Hepatocyte (in vitro differentiated cells): ENCODE measurements at regions not wholly inside any gene's neighbourhood (a gene's known extent, or its start where the extent isn't known, plus 50 kb on each side); places are given as distances from the start of the nearest gene placed in this dataset.

Experiments used
- DNase-seq: peaks from one replicate; pipeline ENCODE4 v3.0.0-alpha.2; 2016; ENCODE audit warnings: low spot score
- H2AFZ ChIP-seq: fragments of 200-600 bp; sonication (generic); 2 replicates; pipeline ENCODE4 v1.6.0; 2016; ENCODE audit warnings: antibody characterized with exemption, mild to moderate bottlenecking
- H3K27ac ChIP-seq: fragments of 200-600 bp; sonication (generic); 2 replicates; pipeline ENCODE4 v1.5.1; 2016; ENCODE audit warnings: mild to moderate bottlenecking
- H3K27me3 ChIP-seq: fragments of 200-600 bp; sonication (generic); 2 replicates; pipeline ENCODE4 v1.6.1; 2016
- H3K36me3 ChIP-seq: fragments of 200-600 bp; sonication (generic); replicated peaks from 2 replicates; pipeline ENCODE4 v1.5.1; 2016; ENCODE audit warnings: low read depth; ENCODE audit not compliant: insufficient read depth
- H3K4me1 ChIP-seq: fragments of 200-600 bp; sonication (generic); 2 replicates; pipeline ENCODE4 v1.5.1; 2016; ENCODE audit warnings: mild to moderate bottlenecking, moderate library complexity; ENCODE audit not compliant: insufficient read depth
- H3K4me2 ChIP-seq: fragments of 200-600 bp; sonication (generic); 2 replicates; pipeline ENCODE4 v1.6.0; 2016
- H3K4me3 ChIP-seq: fragments of 200-600 bp; sonication (generic); 2 replicates; pipeline ENCODE4 v1.5.1; 2016; ENCODE audit warnings: mild to moderate bottlenecking
- H3K79me2 ChIP-seq: fragments of 200-600 bp; sonication (generic); 2 replicates; pipeline ENCODE4 v1.6.0; 2017; ENCODE audit warnings: mild to moderate bottlenecking
- H3K9me2 ChIP-seq: fragments of 200-600 bp; sonication (generic); replicated peaks from 2 replicates; pipeline ENCODE4 v1.6.0; 2017; ENCODE audit warnings: mild to moderate bottlenecking; ENCODE audit not compliant: insufficient read depth
- H3K9me3 ChIP-seq: fragments of 200-600 bp; sonication (generic); 2 replicates; pipeline ENCODE4 v1.5.1; 2016; ENCODE audit warnings: low read depth, mild to moderate bottlenecking
- H4K20me1 ChIP-seq: fragments of 200-600 bp; sonication (generic); 2 replicates; pipeline ENCODE4 v1.6.0; 2016; ENCODE audit warnings: mild to moderate bottlenecking; ENCODE audit not compliant: insufficient read depth, poor library complexity, severe bottlenecking
- CTCF ChIP-seq: fragments of 200-600 bp; sonication (generic); IDR thresholded peaks from 2 replicates; pipeline ENCODE4 v1.5.1; 2016; ENCODE audit warnings: antibody characterized with exemption, mild to moderate bottlenecking; ENCODE audit not compliant: poor library complexity
- EZH2 ChIP-seq: fragments of 200-600 bp; sonication (generic); IDR thresholded peaks from 2 replicates; pipeline ENCODE4 v1.6.1; 2016; ENCODE audit warnings: antibody characterized with exemption, mild to moderate bottlenecking, borderline replicate concordance
- EZH2phosphoT487 ChIP-seq: fragments of 200-600 bp; sonication (generic); IDR thresholded peaks from one replicate; pipeline ENCODE4 v1.6.1; 2018; ENCODE audit warnings: antibody characterized with exemption, mild to moderate bottlenecking, low read depth, moderate library complexity; ENCODE audit not compliant: unreplicated experiment, severe bottlenecking
- WGBS: methylation state at CpG from one replicate; pipeline ENCODE4 v1.1.6; 2016; ENCODE audit warnings: low lambda C conversion rate; ENCODE audit errors: missing lambda C conversion rate; 5-methylcytosine and 5-hydroxymethylcytosine counted together

GRCh38 chr3:192022412-192022811 lies 561.4 kb downstream of the PYDC2 start:
- no peak overlapping the region for H3K4me2 ChIP-seq
- 88% methylated on average over 2 of the region's 2 CpGs for WGBS

GRCh38 chr3:192024751-192025150 lies 563.8 kb downstream of the PYDC2 start:
- Histone ChIP-seq H3K4me2 (no peak overlapping the region), H3K36me3 (no peaks in the 10 kb centered on the region)
- 59% methylated on average over 1 of the region's 1 CpG for WGBS

More at GRCh38 chr3:192022412-192022811, 561.4 kb downstream of the PYDC2 start:
- no peak overlapping the region for H3K27ac ChIP-seq
- DNase-seq, result no peak
- H3K4me1 ChIP-seq, result no peaks in the 10 kb centered on the region
- H4K20me1 ChIP-seq, result no peaks in the 10 kb centered on the region
- H3K79me2 ChIP-seq, result no peaks in the 10 kb centered on the region
- no peaks in the 10 kb centered on the region for H3K9me2 ChIP-seq
- no peaks in the 10 kb centered on the region for H3K27me3 ChIP-seq
- H3K4me3 ChIP-seq, result no peak overlapping the region
- H2AFZ ChIP-seq, result no peak overlapping the region
- no peak for TF ChIP-seq EZH2phosphoT487
- TF ChIP-seq EZH2, result no peak
- TF ChIP-seq CTCF, result no peak
- no peaks in the 10 kb centered on the region for H3K9me3 ChIP-seq
- H3K36me3 ChIP-seq, result no peaks in the 10 kb centered on the region

GRCh38 chr3:192026661-192027060 lies 565.7 kb downstream of the PYDC2 start:
- no peaks in the 10 kb centered on the region for H3K79me2 ChIP-seq
- H3K27ac ChIP-seq, result no peak overlapping the region
- no peak overlapping the region for H3K4me2 ChIP-seq
- H3K9me3 ChIP-seq, result no peaks in the 10 kb centered on the region
- WGBS, result 85% methylated on average over 2 of the region's 2 CpGs
- H3K4me1 ChIP-seq, result no peaks in the 10 kb centered on the region
- no peaks in the 10 kb centered on the region for H3K36me3 ChIP-seq
- no peaks in the 10 kb centered on the region for H3K9me2 ChIP-seq
- H2AFZ ChIP-seq, result no peak overlapping the region
- no peaks in the 10 kb centered on the region for H3K27me3 ChIP-seq
- no peaks in the 10 kb centered on the region for H4K20me1 ChIP-seq
- no peak for DNase-seq
- H3K4me3 ChIP-seq, result no peak overlapping the region
- TF ChIP-seq EZH2 (no peak), CTCF (no peak), EZH2phosphoT487 (no peak)

More at GRCh38 chr3:192024751-192025150, 563.8 kb downstream of the PYDC2 start:
- no peaks in the 10 kb centered on the region for H3K4me1 ChIP-seq
- no peaks in the 10 kb centered on the region for H3K79me2 ChIP-seq
- no peak for DNase-seq
- no peak overlapping the region for H2AFZ ChIP-seq
- no peaks in the 10 kb centered on the region for H3K9me3 ChIP-seq
- H3K4me3 ChIP-seq, result no peak overlapping the region
- no peaks in the 10 kb centered on the region for H3K9me2 ChIP-seq
- no peaks in the 10 kb centered on the region for H4K20me1 ChIP-seq
- TF ChIP-seq CTCF (no peak), EZH2 (no peak), EZH2phosphoT487 (no peak)
- H3K27ac ChIP-seq, result no peak overlapping the region
- no peaks in the 10 kb centered on the region for H3K27me3 ChIP-seq

- Histone ChIP-seq H3K27ac (no peak overlapping the region), H3K79me2 (no peaks in the 10 kb centered on the region), H3K9me2 (no peaks in the 10 kb centered on the region), H2AFZ (no peak overlapping the region), H3K4me1 (no peaks in the 10 kb centered on the region), H3K9me3 (no peaks in the 10 kb centered on the region), H3K4me2 (no peak overlapping the region), H4K20me1 (no peaks in the 10 kb centered on the region), H3K27me3 (no peaks in the 10 kb centered on the region), H3K36me3 (no peaks in the 10 kb centered on the region), H3K4me3 (no peak overlapping the region)
- DNase-seq, result no peak
- TF ChIP-seq EZH2phosphoT487, result no peak
- no peak for TF ChIP-seq CTCF
- TF ChIP-seq EZH2, result no peak
- 88% methylated on average over 3 of the region's 3 CpGs for WGBS
Observed at GRCh38 chr3:192031941-192032340, 571.0 kb downstream of the PYDC2 start.
